SK-N-SH (cell line): ENCODE measurements at regions not wholly inside any gene's neighbourhood (a gene's known extent, or its start where the extent isn't known, plus 50 kb on each side); places are given as distances from the start of the nearest gene placed in this dataset.

Experiments
- CTCF ChIA-PET: fragments of 300-600, 350-600 bp; formaldehyde crosslinking; extraction: SDS; loops from one replicate; lab custom pipeline; 2021; lab: Yijun Ruan, JAX
- POLR2A ChIA-PET: fragments of 350-600 bp; sonication (Branson Sonifier 250); formaldehyde crosslinking; extraction: SDS; loops from one replicate; lab custom pipeline; 2020; ENCODE audit warnings: antibody characterized with exemption, inconsistent platforms; lab: Yijun Ruan, JAX
- DNase-seq: peaks from one replicate; pipeline ENCODE4 v3.0.0; 2012
- H2AFZ ChIP-seq: fragments of 200-600 bp; sonication (generic); 2 replicates; pipeline ENCODE4 v1.8.1; 2016; ENCODE audit warnings: antibody characterized with exemption, mild to moderate bottlenecking, low read depth
- H3F3A ChIP-seq: fragments of 200-600 bp; sonication (generic); replicated peaks from 2 replicates; pipeline ENCODE3; 2016; ENCODE audit warnings: antibody characterized with exemption, mild to moderate bottlenecking; ENCODE audit not compliant: insufficient read depth
- H3K27ac ChIP-seq, 2 experiments: fragments of 200-500 bp in 1 of 2; fragments of 200-600 bp in 1 of 2; sonication (Bioruptor generic) in 1 of 2; sonication (generic), shearing (Covaris generic) in 1 of 2; 2 replicates each; pipeline versions ENCODE4 v1.5.1 to v1.6.1; 2014 to 2016; ENCODE audit warnings: low read depth in 2 of 2, inconsistent platforms in 1 of 2, low read length in 1 of 2, mild to moderate bottlenecking in 1 of 2, mixed read lengths in 1 of 2
- H3K27me3 ChIP-seq: fragments of 200-600 bp; sonication (generic), shearing (Covaris generic); 2 replicates; pipeline ENCODE4 v1.6.1; 2016; ENCODE audit warnings: mixed run types; ENCODE audit not compliant: insufficient read depth
- H3K36me3 ChIP-seq, 2 experiments: fragments of 200-500 bp in 1 of 2; fragments of 200-600 bp in 1 of 2; sonication (Bioruptor generic) in 1 of 2; sonication (generic) in 1 of 2; replicated peaks in 1 of 2; 2 replicates each; pipeline versions ENCODE3 to v1.5.1; 2014 to 2016; ENCODE audit warnings: low read length in 1 of 2, mild to moderate bottlenecking in 1 of 2; ENCODE audit not compliant: insufficient read depth in 2 of 2, control insufficient read depth in 1 of 2
- H3K4me1 ChIP-seq, 2 experiments: fragments of 200-500 bp in 1 of 2; fragments of 200-600 bp in 1 of 2; sonication (Bioruptor generic) in 1 of 2; sonication (generic), shearing (Covaris generic) in 1 of 2; 2 replicates each; pipeline versions ENCODE4 v1.5.1 to v1.6.1; 2014 to 2016; ENCODE audit warnings: low read depth in 1 of 2, low read length in 1 of 2, mixed run types in 1 of 2; ENCODE audit not compliant: insufficient read depth in 2 of 2, control insufficient read depth in 1 of 2
- H3K4me2 ChIP-seq: fragments of 200-600 bp; sonication (generic), shearing (Covaris generic); 2 replicates; pipeline ENCODE4 v1.6.1; 2017; ENCODE audit warnings: mixed run types
- H3K4me3 ChIP-seq, 2 experiments: fragments of 200-500 bp in 1 of 2; fragments of 200-600 bp in 1 of 2; sonication (Bioruptor generic) in 1 of 2; sonication (generic), shearing (Covaris generic) in 1 of 2; 2 replicates each; pipeline versions ENCODE4 v1.5.1 to v1.8.1; 2014 to 2016; ENCODE audit warnings: low read depth in 2 of 2, inconsistent platforms in 1 of 2, low read length in 1 of 2, mild to moderate bottlenecking in 1 of 2, mixed read lengths in 1 of 2, moderate library complexity in 1 of 2
- H3K79me2 ChIP-seq: fragments of 200-600 bp; sonication (generic); 2 replicates; pipeline ENCODE4 v1.8.1; 2017; ENCODE audit warnings: mild to moderate bottlenecking; ENCODE audit not compliant: insufficient read depth
- H3K9ac ChIP-seq: fragments of 200-600 bp; sonication (generic); 2 replicates; pipeline ENCODE4 v1.6.1; 2017; ENCODE audit warnings: mixed run types
- H3K9me2 ChIP-seq: fragments of 200-600 bp; sonication (generic); 2 replicates; pipeline ENCODE4 v1.6.1; 2017; ENCODE audit warnings: mixed run types
- H3K9me3 ChIP-seq: fragments of 200-600 bp; sonication (generic); 2 replicates; pipeline ENCODE4 v1.6.1; 2017; ENCODE audit warnings: mixed run types, mild to moderate bottlenecking, moderate library complexity
- H4K20me1 ChIP-seq: fragments of 200-600 bp; sonication (generic); 2 replicates; pipeline ENCODE4 v1.6.1; 2017; ENCODE audit warnings: mild to moderate bottlenecking, mixed run types; ENCODE audit not compliant: insufficient read depth
- FOXM1 ChIP-seq: IDR thresholded peaks from 2 replicates; pipeline ENCODE4 v1.4.0; 2012; ENCODE audit warnings: low read depth, mild to moderate bottlenecking
- GABPA ChIP-seq: IDR thresholded peaks from 2 replicates; pipeline ENCODE4 v1.4.0; 2012; ENCODE audit warnings: low read depth, mild to moderate bottlenecking
- MAX ChIP-seq: IDR thresholded peaks from 2 replicates; pipeline ENCODE4 v1.4.0; 2012; ENCODE audit warnings: low read depth
- MEF2A ChIP-seq: IDR thresholded peaks from 2 replicates; pipeline ENCODE4 v1.4.0; 2012; ENCODE audit warnings: low read depth, borderline replicate concordance
- MXI1 ChIP-seq: IDR thresholded peaks from 2 replicates; pipeline ENCODE4 v1.6.1; 2012; ENCODE audit warnings: mild to moderate bottlenecking, low read depth, low read length, improper control_type of control experiment
- NFIC ChIP-seq: IDR thresholded peaks from 2 replicates; pipeline ENCODE4 v1.4.0; 2012; ENCODE audit warnings: borderline replicate concordance
- NRF1 ChIP-seq: IDR thresholded peaks from 2 replicates; pipeline ENCODE4 v1.6.1; 2012; ENCODE audit warnings: low read depth, mild to moderate bottlenecking, low read length
- RFX5 ChIP-seq: IDR thresholded peaks from 2 replicates; pipeline ENCODE4 v1.6.1; 2012; ENCODE audit warnings: mild to moderate bottlenecking, improper control_type of control experiment, low read length
- SIN3A ChIP-seq: IDR thresholded peaks from 2 replicates; pipeline ENCODE4 v1.6.1; 2012; ENCODE audit warnings: low read depth, mild to moderate bottlenecking, low read length, moderate library complexity, borderline replicate concordance
- TAF1 ChIP-seq: IDR thresholded peaks from 2 replicates; pipeline ENCODE4 v1.6.1; 2012; ENCODE audit warnings: low read depth, mild to moderate bottlenecking, low read length, moderate library complexity, borderline replicate concordance
- YY1 ChIP-seq: IDR thresholded peaks from 2 replicates; pipeline ENCODE4 v1.4.0; 2012; ENCODE audit warnings: low read depth, mild to moderate bottlenecking
- ZBTB33 ChIP-seq: IDR thresholded peaks from 2 replicates; pipeline ENCODE4 v1.4.0; 2012; ENCODE audit warnings: low read depth, borderline replicate concordance
- WGBS: methylation state at CpG from one replicate; pipeline ENCODE4 v1.1.6; 2017; ENCODE audit warnings: low lambda C conversion rate; 5-methylcytosine and 5-hydroxymethylcytosine counted together
- TF ChIP-seq, protein P1 (sequence below): fragments of 200-600 bp; sonication (generic); IDR thresholded peaks from 2 replicates; pipeline ENCODE4 v1.6.1; 2017; ENCODE audit warnings: antibody characterized with exemption, mild to moderate bottlenecking, moderate library complexity
- TF ChIP-seq, protein P2 (sequence below): fragments of 150-350 bp; IDR thresholded peaks from 2 replicates; pipeline ENCODE4 v1.6.1; 2016; ENCODE audit warnings: mild to moderate bottlenecking, low read depth, low read length
- TF ChIP-seq, protein P3 (sequence below): IDR thresholded peaks from 2 replicates; pipeline ENCODE4 v1.4.0; 2012; ENCODE audit warnings: low read depth, borderline replicate concordance

DNA sequence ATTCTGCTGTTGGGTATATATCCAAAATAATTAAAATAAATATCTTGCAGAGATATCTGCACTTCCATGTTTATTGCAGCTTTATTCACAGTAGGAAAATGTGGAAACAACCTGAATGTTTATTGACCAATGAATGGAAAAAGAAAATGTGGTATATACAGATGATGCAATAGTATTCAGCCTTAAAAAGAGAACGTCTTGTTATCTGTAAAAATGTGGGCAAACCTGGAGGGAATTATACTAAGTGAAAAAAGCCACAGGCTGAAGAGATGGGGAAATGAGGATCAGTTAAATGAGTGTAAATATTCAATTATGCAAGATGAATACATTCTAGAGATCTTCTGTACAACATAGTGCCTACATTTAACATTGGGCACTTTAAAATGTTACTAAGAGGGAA lies 766.1 kb upstream of the IGFBP3 start:
- no peak for DNase-seq
- no peaks in the 10 kb centered on the region for H3K4me1 ChIP-seq
- H3K36me3 ChIP-seq, result no peaks in the 10 kb centered on the region
- CTCF ChIA-PET, result no interaction called here
- no peaks in the 10 kb centered on the region for H3K79me2 ChIP-seq
- POLR2A ChIA-PET, result no interaction called here
- H4K20me1 ChIP-seq, result no peaks in the 10 kb centered on the region
- no peak overlapping the region for H3K27ac ChIP-seq
- peaks cover 4% of the 10 kb centered on the region for H3F3A ChIP-seq
- H2AFZ ChIP-seq, result no peak overlapping the region
- WGBS, result 27% methylated on average over 1 of the region's 1 CpG
- H3K4me3 ChIP-seq, result no peak overlapping the region
- H3K9me3 ChIP-seq, result no peaks in the 10 kb centered on the region
- no peak overlapping the region for H3K9ac ChIP-seq
- H3K27me3 ChIP-seq, result no peaks in the 10 kb centered on the region
- no peaks in the 10 kb centered on the region for H3K9me2 ChIP-seq
- no peak for TF ChIP-seq GABPA
- TF ChIP-seq MEF2A, result no peak
- no peak for TF ChIP-seq ZBTB33
- TF ChIP-seq, protein P1, sequence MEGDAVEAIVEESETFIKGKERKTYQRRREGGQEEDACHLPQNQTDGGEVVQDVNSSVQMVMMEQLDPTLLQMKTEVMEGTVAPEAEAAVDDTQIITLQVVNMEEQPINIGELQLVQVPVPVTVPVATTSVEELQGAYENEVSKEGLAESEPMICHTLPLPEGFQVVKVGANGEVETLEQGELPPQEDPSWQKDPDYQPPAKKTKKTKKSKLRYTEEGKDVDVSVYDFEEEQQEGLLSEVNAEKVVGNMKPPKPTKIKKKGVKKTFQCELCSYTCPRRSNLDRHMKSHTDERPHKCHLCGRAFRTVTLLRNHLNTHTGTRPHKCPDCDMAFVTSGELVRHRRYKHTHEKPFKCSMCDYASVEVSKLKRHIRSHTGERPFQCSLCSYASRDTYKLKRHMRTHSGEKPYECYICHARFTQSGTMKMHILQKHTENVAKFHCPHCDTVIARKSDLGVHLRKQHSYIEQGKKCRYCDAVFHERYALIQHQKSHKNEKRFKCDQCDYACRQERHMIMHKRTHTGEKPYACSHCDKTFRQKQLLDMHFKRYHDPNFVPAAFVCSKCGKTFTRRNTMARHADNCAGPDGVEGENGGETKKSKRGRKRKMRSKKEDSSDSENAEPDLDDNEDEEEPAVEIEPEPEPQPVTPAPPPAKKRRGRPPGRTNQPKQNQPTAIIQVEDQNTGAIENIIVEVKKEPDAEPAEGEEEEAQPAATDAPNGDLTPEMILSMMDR, result no peak
- no peak for TF ChIP-seq NFIC
- TF ChIP-seq TAF1, result no peak
- no peak for TF ChIP-seq RFX5
- TF ChIP-seq, protein P2, sequence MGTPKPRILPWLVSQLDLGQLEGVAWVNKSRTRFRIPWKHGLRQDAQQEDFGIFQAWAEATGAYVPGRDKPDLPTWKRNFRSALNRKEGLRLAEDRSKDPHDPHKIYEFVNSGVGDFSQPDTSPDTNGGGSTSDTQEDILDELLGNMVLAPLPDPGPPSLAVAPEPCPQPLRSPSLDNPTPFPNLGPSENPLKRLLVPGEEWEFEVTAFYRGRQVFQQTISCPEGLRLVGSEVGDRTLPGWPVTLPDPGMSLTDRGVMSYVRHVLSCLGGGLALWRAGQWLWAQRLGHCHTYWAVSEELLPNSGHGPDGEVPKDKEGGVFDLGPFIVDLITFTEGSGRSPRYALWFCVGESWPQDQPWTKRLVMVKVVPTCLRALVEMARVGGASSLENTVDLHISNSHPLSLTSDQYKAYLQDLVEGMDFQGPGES, result no peak
- no peak for TF ChIP-seq SIN3A
- no peak for TF ChIP-seq NRF1
- no peak for TF ChIP-seq FOXM1
- TF ChIP-seq, protein P3, sequence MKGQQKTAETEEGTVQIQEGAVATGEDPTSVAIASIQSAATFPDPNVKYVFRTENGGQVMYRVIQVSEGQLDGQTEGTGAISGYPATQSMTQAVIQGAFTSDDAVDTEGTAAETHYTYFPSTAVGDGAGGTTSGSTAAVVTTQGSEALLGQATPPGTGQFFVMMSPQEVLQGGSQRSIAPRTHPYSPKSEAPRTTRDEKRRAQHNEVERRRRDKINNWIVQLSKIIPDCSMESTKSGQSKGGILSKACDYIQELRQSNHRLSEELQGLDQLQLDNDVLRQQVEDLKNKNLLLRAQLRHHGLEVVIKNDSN, result no peak
- no peak for TF ChIP-seq YY1
- TF ChIP-seq MAX, result no peak
- no peak for TF ChIP-seq MXI1
- TF ChIP-seq, all 33 proteins: peak for 0
- no peak overlapping the region for H3K4me2 ChIP-seq
